CD4-positive, alpha-beta T cell treated with Interleukin-1 beta for 1 hour (primary cell): ENCODE measurements at regions not wholly inside any gene's neighbourhood (a gene's known extent, or its start where the extent isn't known, plus 50 kb on each side); places are given as distances from the start of the nearest gene placed in this dataset.

ENCODE experiments used
- DNase-seq, 2 donors: peaks; one replicate each; pipeline ENCODE4 v3.0.0-alpha.2; 2020 to 2022

DNA sequence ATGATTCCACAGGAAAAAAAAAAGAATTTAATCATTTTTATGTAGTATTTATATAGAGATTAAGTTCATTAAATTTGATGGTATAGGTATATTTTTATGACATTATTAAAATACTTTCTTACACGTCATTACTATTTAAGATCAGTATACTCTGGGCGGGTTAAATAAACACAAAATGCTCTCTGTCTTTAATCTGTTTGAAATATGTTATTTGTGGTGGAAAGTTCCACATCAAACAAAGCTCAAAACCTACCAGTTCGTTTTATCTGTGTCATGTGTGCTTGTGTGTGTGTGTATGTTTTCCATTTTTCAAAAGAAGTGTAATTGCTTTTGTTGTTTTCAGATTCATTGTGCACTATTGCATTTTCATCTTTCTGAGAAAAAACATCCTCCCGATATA, 488.5 kb downstream of the ANKRD7 start:
- no peak for DNase-seq

- no peak for DNase-seq
These were observed 496.1 kb downstream of the ANKRD7 start for GRCh38 chr7:118720632-118721031.

GRCh38 chr7:118731854-118732253, 507.4 kb downstream of the ANKRD7 start:
- no peak for DNase-seq

GRCh38 chr7:118734541-118734940, 510.0 kb downstream of the ANKRD7 start:
- no peak for DNase-seq

- DNase-seq = no peak
These were observed 510.9 kb downstream of the ANKRD7 start for GRCh38 chr7:118735441-118735840.

DNA sequence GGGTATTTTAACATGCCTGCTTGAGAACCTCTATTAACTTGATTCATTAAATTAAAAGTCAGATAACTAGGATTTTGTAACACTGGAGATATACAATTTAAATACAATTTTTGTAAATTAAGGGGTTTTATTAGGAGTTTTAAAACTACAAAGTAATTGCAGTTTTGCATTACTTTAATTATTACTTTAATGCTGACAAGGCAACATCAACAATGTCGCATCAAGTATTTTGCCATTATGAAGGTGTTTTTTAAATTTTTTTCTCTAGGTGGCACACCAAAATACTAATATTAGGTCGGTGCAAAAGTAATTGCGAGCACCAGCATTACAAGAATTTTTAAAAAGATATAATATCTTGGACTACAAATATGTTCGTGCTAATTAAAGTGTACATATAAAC, 513.4 kb downstream of the ANKRD7 start:
- no peak for DNase-seq

- no peak for DNase-seq
These were observed 521.4 kb downstream of the ANKRD7 start for GRCh38 chr7:118745927-118746326.

DNA sequence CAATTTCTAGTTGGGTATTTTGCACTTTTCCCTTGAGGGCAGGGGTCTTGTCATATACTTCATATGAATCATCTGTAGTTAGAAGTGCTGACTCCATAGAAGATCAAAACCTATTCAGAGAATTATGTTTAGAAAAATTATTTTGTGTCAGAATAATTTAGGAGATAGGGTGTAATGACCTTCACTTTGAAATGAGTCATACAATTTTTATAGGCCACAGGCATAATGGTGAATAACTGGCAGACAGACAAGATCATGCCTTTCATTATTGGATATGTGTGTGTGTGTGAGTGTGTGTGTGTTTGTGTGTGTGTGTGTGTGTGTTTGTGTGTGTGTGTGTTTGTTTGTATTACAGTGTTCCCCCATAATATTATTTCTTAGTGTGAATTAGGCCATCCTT, 523.0 kb downstream of the ANKRD7 start:
- DNase-seq = no peak

- no peak for DNase-seq
These were observed 529.0 kb downstream of the ANKRD7 start for GRCh38 chr7:118753479-118753878.

DNA sequence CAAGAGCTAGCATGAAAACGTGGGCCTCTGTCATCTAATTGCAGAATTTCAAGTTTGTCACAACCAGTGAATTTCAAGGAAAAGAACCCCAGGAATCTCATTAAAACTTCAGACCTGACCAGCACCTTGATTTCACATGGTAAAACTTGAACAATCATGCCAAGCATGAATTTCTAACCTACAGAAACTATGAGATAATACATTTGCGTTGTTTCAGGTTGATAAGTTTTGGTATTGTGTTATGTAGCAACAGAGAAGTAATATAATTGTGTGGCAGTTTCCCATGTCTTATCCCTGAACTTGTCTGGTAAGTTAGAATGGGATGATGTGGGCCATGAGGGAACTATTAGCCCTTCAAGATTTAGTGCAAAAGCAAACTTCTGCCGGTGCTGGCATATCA, 530.1 kb downstream of the ANKRD7 start:
- no peak for DNase-seq

DNA sequence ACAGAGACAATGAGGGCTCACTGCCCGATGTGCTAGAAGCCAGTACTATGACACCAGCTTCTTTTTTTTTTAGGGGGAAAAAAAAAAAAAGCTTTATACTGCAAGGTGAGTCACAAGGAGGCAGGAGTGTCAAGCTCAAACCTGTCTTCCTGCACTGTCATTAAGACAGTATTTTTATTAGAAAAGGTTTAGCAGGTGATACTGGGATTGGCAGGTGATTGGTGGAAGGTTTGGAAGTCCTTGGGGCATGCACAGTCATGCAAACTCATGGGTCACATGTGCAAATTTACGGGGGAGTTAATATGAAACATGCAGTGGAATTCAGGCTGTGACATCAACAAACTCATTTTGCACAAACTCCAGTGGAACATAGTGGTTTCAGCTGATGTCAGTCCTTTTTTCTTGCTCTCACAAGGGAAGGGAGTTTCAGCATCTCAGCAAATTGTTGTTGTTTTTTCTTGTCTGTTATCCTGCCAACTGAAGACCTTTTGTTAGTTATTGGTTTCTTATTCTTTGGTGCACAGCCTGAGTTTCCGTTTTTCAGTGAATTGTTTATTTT, 530.6 kb downstream of the ANKRD7 start:
- no peak for DNase-seq

DNA sequence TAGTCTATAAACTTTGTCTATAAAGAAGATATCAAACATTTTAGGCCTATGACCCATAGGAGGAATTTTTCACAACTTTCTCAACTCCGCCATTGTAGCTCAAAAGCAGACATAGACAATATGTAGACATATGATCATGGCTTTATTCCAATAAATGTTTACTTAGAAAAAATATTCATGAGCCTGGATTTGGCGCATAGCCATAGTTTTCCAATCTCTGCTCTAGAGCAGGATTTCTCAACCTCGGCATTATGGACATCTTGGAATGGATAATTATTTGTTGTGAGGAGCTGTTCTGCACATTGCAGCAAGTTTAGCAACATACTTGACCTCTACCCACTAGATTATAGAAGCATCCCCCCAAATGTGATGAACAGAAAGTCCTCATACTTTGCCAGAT, 532.6 kb downstream of the ANKRD7 start:
- DNase-seq = no peak

GRCh38 chr7:118758582-118758981, 534.1 kb downstream of the ANKRD7 start:
- no peak for DNase-seq

- no peak for DNase-seq
These were observed 535.4 kb downstream of the ANKRD7 start for GRCh38 chr7:118759921-118760320.

GRCh38 chr7:118762451-118762850, 537.9 kb downstream of the ANKRD7 start:
- no peak for DNase-seq

DNA sequence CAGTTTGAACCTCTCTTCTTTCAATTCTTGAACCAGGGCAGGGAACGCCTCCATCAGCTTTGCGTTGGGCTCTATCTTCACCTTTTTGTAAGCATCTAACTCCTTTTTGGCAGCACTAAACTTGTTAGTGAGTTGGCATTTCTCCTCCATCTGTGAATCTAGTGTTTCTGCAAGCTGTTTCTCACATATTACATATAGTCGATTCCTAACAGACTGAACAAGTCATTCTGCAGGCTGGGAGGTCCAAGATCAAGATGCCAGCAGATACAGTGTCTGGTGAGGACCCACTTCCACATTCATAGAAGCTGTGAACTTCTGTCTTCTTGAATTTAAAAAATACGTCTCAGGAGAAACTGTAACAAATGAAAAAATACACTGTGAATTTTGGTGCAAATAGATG, 539.7 kb downstream of the ANKRD7 start:
- DNase-seq = no peak

GRCh38 chr7:118771672-118772071, 547.2 kb downstream of the ANKRD7 start:
- DNase-seq = no peak

DNA sequence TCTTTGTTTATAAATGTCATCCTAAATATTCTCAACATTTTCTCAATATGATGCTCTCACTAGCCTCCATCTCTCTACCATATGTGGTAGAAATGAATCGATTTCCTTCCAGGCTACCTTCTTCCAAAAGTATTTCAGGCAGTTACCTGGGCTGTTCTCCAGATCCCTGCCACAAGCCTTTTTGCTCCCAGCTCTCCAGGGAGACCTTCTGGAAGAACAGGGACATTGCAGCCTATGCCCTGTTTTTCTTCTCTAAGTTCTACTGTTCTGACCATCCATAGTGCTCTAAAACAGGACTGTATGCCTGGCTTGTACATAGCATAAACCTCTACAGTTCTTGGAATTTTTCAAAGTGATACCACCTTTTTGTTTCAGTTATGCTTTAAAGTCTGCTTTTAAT, 552.8 kb downstream of the ANKRD7 start:
- no peak for DNase-seq

DNA sequence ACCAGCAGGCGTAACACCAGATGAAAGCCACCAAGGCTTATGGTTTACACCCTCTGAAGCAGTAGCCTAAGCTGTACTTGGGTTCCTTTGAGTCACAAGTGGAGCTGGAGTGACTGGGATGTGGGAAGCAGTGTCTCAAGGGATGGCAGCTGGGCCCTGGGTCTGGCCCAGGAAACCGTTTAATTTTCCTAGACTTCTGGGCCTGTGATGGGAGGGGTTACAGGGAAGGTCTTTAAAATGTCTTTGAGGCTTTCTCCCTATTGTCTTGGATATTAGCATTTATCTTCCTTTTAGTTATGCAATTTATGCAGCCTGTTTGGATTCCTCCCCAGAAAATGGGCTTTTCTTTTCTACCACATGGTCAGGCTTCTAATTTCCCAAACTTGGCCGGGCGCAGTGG, 568.2 kb downstream of the ANKRD7 start:
- DNase-seq = no peak

- DNase-seq = no peak
These were observed 569.1 kb downstream of the ANKRD7 start for GRCh38 chr7:118793582-118793981.

DNA sequence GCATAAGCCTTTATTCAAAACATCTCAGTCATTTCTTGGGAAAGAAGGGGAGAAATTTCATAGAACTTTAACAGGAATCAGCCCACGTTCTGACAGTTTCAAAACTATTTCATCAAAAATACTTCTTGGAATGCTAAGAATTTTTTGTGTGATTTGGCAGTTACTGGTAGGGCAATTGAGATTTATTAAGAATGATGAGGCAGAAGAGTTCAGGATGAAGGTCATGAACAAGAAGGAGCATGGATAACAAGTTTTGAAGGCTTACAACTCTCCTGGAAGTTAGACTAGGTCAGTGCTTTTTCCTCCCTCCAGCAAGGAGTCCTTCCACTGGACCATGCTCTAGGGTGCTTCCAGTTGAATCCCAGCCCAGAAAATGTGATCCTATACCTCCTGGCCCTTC, 569.9 kb downstream of the ANKRD7 start:
- DNase-seq = no peak

- DNase-seq = no peak
These were observed 576.9 kb downstream of the ANKRD7 start for GRCh38 chr7:118801366-118801765.

DNA sequence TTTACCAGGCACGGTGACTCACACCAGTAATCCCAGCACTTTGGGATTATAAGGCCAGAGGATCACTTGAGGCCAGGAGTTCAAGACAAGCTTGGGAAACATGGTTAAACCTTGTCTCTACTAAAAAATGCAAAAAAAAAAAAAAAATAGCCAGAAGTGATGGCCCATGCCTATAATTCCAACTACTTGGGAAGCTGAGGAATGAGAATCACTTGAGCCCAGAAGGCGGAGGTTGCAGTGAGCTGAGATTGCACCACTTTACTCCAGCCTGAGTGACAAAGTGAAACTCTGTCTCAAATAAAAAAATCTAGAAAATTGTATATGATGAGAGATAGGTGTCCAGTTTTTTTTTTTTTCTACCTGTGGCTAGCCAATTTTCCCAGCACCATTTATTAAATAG, 578.2 kb downstream of the ANKRD7 start:
- no peak for DNase-seq

- no peak for DNase-seq
These were observed 601.7 kb downstream of the ANKRD7 start for GRCh38 chr7:118826246-118826645.

- no peak for DNase-seq
These were observed 612.4 kb downstream of the ANKRD7 start for GRCh38 chr7:118836933-118837332.

DNA sequence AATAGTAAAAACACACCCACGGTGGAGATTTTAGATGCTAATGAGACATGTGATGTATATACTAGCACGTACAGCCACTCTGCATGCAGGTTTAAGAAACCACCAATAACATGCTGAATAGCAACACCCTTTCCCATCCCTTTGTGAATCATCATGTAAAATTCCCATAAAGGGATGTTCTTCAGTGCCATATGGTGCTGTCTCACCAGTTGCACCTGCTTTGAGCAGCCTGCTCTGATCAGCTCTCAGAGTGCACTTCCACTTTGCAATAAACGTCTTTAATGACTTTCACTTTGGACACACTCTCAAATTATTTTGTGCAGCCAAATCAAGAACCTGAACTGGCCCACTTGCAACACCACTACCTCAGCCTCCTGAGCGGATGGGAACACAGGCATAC, 615.0 kb downstream of the ANKRD7 start:
- no peak for DNase-seq
